Body of pancreas (tissue), 4 donors: ENCODE measurements at regions not wholly inside any gene's neighbourhood (a gene's known extent, or its start where the extent isn't known, plus 50 kb on each side); places are given as distances from the start of the nearest gene placed in this dataset.

ENCODE experiments used
- CTCF ChIP-seq, 7 experiments: fragments of 450-650 bp in 4 of 7; fragments of 200-600 bp in 3 of 7; sonication (generic) in 3 of 7; IDR thresholded peaks; one replicate each; pipeline ENCODE4 v1.5.1; 2016 to 2019; ENCODE audit warnings: antibody characterized with exemption in 7 of 7
- POLR2A ChIP-seq, 3 donors: fragments of 450-650 bp; IDR thresholded peaks; one replicate each; pipeline ENCODE4 v1.6.1; 2016; ENCODE audit warnings: antibody characterized with exemption in 3 of 3, mild to moderate bottlenecking in 2 of 3

- TF ChIP-seq CTCF (IDR thresholded peaks at IDR 0.05) (no peak), POLR2A (IDR thresholded peaks at IDR 0.05) (no peak)
These were observed 357.8 kb downstream of the ICE1 start for GRCh38 chr5:5780253-5780652.
